Naive B cell (primary cell): ENCODE measurements at regions not wholly inside any gene's neighbourhood (a gene's known extent, or its start where the extent isn't known, plus 50 kb on each side); places are given as distances from the start of the nearest gene placed in this dataset.
"Not testable (repeated sequence)": the region's sequence is repeated elsewhere in the genome, so short reads cannot be mapped to it uniquely, and the experiment has no call there.

Source experiments
- ATAC-seq, 2 donors: fragments of 150-1000 bp; cut with Tn5 transposase; 2 replicates each; pipeline ENCODE4 v1.10.0; 2021; ENCODE audit warnings: low read depth in 2 of 2, mild to moderate bottlenecking in 2 of 2, moderate library complexity in 2 of 2
- DNase-seq: peaks from one replicate; pipeline ENCODE4 v3.0.0; 2022
- H3K27ac Mint-ChIP-seq, 6 donors: one replicate each; pipeline ENCODE4 v1.8.0; 2020 to 2022; ENCODE audit warnings: mild to moderate bottlenecking in 6 of 6, mixed read lengths in 6 of 6, moderate library complexity in 5 of 6, inconsistent platforms in 2 of 6
- H3K27me3 Mint-ChIP-seq, 3 donors: one replicate each; pipeline ENCODE4 v1.8.0; 2021 to 2022; ENCODE audit warnings: mixed read lengths in 3 of 3, mild to moderate bottlenecking in 1 of 3
- H3K36me3 Mint-ChIP-seq, 2 donors: one replicate each; pipeline ENCODE4 v1.8.0; 2020 to 2022; ENCODE audit warnings: mixed read lengths in 2 of 2, inconsistent platforms in 1 of 2, mild to moderate bottlenecking in 1 of 2
- H3K4me1 Mint-ChIP-seq, 3 donors: one replicate each; pipeline ENCODE4 v1.8.0; 2020 to 2022; ENCODE audit warnings: mixed read lengths in 3 of 3, inconsistent platforms in 1 of 3, mild to moderate bottlenecking in 1 of 3, moderate library complexity in 1 of 3
- H3K4me3 Mint-ChIP-seq, 8 donors: one replicate each; pipeline ENCODE4 v1.8.0; 2020 to 2022; ENCODE audit warnings: mild to moderate bottlenecking in 8 of 8, mixed read lengths in 8 of 8, moderate library complexity in 8 of 8, inconsistent platforms in 2 of 8
- H3K9me3 Mint-ChIP-seq, 7 donors: one replicate each; pipeline ENCODE4 v1.8.0; 2020 to 2022; ENCODE audit warnings: mixed read lengths in 7 of 7, mild to moderate bottlenecking in 5 of 7, inconsistent platforms in 2 of 7, moderate library complexity in 1 of 7

DNA sequence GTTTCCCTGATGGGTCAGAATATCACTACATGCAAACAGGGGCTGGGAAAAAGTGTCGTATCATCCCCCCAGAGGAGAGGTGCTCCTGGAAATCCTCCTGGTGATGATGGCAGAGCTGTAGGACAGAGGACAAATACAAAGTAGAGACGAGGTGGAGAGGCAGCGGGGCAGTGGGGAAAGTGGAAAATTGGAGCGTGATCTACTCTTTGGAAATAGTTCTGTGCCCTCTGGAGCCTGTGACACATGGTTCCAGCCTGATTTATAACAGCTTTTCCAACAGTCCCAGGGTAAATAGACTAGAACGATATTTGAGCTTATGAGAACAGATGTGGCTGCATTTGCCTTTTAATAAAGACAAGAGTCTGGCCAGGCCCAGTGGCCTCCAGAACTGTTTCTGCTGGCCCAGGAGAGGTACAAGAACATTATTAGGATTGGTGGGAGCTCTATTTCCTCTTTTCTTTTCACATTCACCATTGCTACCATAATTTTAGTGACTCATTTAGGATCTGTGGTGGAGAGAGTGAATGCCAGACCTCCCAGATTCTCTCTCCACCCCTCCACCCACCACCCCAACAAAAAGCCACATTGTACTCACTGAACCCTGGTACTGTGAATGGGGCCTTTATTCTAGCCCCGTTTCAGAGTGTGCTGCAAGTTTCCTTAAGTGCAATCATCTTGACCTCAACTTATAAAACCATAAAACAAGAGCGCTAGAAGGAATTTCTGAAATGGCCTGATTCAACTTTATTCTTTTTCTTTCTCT is 78.3 kb downstream of the BTBD3 start:
- no peak for ATAC-seq
- Mint-ChIP-seq H3K9me3 (no peaks in the 10 kb centered on the region), H3K27me3 (no peaks in the 10 kb centered on the region), H3K4me1 (peaks cover 0 to 3% (median 0%) of the 10 kb centered on the region in 3 donors), H3K36me3 (no peaks in the 10 kb centered on the region), H3K4me3 (no peak overlapping the region), H3K27ac (no peak overlapping the region)
- no peak for DNase-seq

DNA sequence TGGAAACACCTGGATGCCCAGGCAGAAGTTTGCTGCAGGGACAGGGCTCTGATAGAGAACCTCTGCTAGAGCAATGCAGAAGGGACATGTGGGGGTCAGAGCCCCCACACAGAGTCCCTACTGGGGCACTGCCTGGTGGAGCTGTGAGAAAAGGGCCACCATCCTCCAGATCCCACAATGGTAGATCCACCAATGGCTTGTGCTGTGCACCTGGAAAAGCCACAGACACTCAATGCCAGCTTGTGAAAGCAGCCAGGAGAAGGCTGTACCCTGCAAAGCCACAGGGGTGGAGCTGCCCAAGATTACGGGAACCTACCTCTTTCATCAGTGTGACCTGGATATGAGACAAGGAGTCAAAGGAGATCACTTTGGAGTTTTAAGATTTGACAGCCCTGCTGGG is 87.1 kb downstream of the BTBD3 start:
- H3K4me1 Mint-ChIP-seq, H3K4me3 Mint-ChIP-seq, H3K36me3 Mint-ChIP-seq, H3K27ac Mint-ChIP-seq, DNase-seq, ATAC-seq, H3K9me3 Mint-ChIP-seq: not testable (repeated sequence)
- H3K27me3 Mint-ChIP-seq: peaks cover 7 to 16% (median 8%) of the 10 kb centered on the region in 3 donors

DNA sequence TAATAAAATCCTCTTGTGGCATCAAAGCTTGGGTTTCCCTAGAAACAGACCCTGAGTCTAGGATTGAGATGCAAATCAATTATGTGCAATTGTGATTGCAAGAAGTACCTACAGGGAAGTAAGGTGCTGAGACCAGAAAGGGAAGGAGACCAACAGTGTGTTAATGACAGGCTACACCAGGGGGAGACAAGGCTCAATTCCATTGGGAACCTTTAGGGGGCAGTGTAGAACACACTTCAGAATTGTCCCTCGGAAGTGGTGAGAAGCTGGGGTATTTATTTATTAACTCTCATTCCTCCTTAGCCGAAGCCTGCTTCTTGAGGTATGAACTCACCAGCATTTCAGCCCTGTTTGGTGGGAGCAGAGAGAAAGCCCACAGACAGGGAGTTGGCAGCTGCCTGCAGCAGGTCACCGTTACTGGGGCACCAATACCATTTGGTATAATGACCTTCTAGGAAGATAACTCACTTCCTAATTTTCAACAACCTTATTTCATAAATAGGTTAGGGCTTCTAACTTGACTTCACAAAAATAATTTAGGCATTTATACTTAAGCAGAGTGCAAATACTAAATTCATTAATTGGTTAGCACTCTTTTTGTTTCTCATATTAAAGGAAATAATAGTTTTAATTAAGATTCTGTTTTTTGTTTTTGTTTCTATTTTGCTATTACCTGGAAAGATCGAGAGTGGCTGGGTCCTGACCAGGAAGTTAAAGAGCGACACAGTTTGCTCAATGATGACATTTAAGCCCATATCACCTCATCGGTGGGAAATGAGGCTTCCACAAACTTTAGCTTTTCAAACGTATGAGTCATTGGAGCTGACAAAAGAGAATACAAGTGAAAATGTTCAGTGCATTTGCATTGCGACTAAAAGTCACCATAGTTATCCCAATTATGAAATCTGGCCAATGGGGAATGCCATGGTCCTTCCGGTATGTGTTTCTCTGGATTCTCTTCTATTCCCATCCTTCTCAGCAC is 94.8 kb downstream of the BTBD3 start:
- Mint-ChIP-seq H3K36me3 (no peaks in the 10 kb centered on the region), H3K27me3 (no peaks in the 10 kb centered on the region), H3K9me3 (no peaks in the 10 kb centered on the region), H3K4me1 (peaks cover 3 to 18% (median 11%) of the 10 kb centered on the region in 3 donors), H3K4me3 (peak overlapping the region in 3 of 8 donors; percentile 32 to 76 (median 65)), H3K27ac (no peak overlapping the region)
- ATAC-seq: peak; percentile 70 to 82
- peak; percentile 49 for DNase-seq

DNA sequence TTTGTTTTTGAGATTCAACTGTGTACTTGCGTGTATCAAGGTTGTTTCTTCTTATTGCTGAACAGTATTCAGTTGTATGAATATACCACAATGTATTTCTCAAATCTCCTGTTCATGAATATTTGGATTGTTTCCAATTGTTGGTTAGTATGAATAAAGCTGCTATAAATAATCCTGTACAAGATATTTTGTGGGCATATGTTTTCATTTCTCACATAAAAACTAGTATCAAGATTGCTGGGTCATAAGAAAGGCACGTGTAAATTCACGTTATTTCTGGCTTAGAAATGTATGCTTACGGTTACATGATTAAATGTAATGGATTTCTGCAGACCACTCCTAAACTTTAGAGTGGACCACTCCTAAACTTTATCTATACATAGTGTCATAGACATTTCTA is 96.6 kb downstream of the BTBD3 start:
- Mint-ChIP-seq H3K4me1 (peaks cover 3 to 18% (median 11%) of the 10 kb centered on the region in 3 donors), H3K36me3 (no peaks in the 10 kb centered on the region), H3K4me3 (no peak overlapping the region), H3K9me3 (no peaks in the 10 kb centered on the region), H3K27ac (no peak overlapping the region), H3K27me3 (no peaks in the 10 kb centered on the region)
- DNase-seq: no peak
- no peak for ATAC-seq

DNA sequence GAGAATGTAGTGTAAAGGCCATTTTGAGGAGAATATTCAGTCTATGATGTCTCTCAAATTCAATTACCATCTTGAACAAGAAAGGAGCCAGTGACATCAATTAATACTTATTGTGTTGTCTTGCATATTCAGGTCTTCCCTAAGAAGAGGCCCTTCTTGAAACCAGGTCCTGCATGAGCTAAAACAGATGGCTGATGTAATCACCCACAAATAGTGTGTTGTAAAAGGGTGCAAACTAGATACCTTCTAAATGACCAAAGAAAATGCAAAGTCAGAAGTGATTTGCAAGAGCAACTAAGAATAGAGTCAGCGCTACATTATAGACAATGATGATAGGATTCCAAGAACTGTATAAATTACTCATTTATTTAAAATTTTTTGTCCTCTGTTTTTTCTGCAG is 97.0 kb downstream of the BTBD3 start:
- Mint-ChIP-seq H3K4me1 (peaks cover 3 to 18% (median 11%) of the 10 kb centered on the region in 3 donors), H3K9me3 (no peaks in the 10 kb centered on the region), H3K4me3 (no peak overlapping the region), H3K27ac (no peak overlapping the region), H3K27me3 (no peaks in the 10 kb centered on the region), H3K36me3 (no peaks in the 10 kb centered on the region)
- DNase-seq: no peak
- no peak for ATAC-seq

DNA sequence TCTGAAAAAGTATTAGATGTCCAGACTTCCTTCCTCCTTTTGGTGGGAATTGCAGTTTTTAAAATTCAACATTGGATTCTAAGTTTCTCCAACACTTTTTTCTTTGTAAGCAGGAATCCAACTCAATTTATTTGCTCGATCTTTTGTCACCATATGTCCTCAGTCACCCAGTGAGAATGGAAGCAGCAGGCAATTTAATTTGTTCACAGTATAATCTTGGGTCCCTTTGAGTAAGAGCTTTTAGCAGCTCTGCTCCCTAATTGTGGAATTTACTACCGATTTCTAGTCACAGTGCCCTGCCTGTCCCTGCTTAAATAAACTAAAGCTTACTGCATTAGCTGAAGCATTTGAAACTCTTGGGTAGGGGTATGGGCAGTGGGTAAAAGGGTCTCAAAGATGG is 98.6 kb downstream of the BTBD3 start:
- DNase-seq (no peak), ATAC-seq (no peak)
- Mint-ChIP-seq H3K36me3 (no peaks in the 10 kb centered on the region), H3K9me3 (no peaks in the 10 kb centered on the region), H3K27ac (no peak overlapping the region), H3K4me3 (no peak overlapping the region), H3K27me3 (no peaks in the 10 kb centered on the region), H3K4me1 (peaks cover 7 to 26% (median 19%) of the 10 kb centered on the region in 3 donors)

DNA sequence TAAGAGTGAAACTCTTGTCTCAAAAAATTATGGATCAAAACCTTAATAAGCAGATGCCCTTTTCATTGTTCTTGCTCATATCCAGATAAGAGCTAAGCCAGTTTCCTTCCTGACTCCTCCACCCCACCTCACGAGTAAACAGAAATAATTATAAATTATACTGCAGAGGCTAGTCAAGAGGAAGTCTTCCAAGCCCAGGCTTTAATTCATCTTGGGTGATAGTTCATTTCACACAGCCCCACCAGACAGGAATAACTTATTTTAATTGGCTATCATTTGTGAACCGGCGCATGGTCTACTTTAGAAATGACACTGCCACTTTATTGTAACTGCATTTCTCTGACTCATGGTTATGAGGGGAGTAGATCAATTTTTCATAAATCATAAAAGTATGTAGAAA is 102.0 kb downstream of the BTBD3 start:
- DNase-seq (no peak), ATAC-seq (no peak)
- no peak overlapping the region for H3K4me3 Mint-ChIP-seq
- H3K4me1 Mint-ChIP-seq: peaks cover 23 to 35% (median 34%) of the 10 kb centered on the region in 3 donors
- no peak overlapping the region for H3K27ac Mint-ChIP-seq
- H3K9me3 Mint-ChIP-seq: peaks cover 0 to 1% (median 0%) of the 10 kb centered on the region in 7 donors
- H3K27me3 Mint-ChIP-seq: no peaks in the 10 kb centered on the region
- H3K36me3 Mint-ChIP-seq: no peaks in the 10 kb centered on the region

DNA sequence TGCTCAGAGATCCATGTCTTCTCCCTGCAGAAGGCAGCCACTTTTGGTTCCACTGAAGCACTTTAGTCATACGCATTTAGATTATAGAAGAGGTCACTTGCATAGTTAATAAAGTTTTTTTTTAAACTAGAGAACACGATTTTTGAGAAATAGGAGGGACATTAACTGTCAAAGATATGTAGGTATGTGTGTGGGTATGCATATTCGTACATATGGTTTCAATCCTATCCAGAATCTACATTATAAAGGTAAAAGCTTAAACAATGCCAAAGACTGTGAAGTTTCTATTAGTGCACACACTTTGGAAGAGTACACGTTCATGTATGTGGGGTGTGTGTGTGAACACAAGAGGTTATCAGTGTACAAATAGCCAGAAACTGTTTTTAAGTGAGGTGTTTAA is 103.2 kb downstream of the BTBD3 start:
- no peaks in the 10 kb centered on the region for H3K27me3 Mint-ChIP-seq
- no peak overlapping the region for H3K27ac Mint-ChIP-seq
- H3K36me3 Mint-ChIP-seq: no peaks in the 10 kb centered on the region
- H3K9me3 Mint-ChIP-seq: peaks cover 0 to 1% (median 0%) of the 10 kb centered on the region in 7 donors
- ATAC-seq: no peak
- H3K4me3 Mint-ChIP-seq: no peak overlapping the region
- H3K4me1 Mint-ChIP-seq: peaks cover 24 to 35% (median 34%) of the 10 kb centered on the region in 3 donors
- DNase-seq: no peak

DNA sequence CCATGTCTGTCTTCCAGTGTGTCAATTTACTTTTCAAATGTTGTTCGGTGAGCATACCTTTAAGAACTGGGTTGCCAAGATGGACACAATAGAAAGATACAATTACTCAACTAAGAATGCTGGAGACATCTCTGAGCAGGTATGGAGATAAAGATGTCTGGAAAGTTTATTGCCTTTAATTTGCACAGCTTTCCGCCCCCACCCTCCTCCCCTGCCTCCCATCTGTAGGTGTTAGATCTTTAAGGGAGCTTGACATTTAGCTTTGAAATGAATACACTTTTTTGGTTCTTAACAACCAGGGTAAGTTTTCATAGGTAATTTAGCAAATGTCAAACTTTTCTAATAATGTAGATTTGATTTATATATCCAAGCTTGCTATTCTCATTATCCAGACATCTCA is 104.4 kb downstream of the BTBD3 start:
- no peak overlapping the region for H3K4me3 Mint-ChIP-seq
- no peak for ATAC-seq

DNA sequence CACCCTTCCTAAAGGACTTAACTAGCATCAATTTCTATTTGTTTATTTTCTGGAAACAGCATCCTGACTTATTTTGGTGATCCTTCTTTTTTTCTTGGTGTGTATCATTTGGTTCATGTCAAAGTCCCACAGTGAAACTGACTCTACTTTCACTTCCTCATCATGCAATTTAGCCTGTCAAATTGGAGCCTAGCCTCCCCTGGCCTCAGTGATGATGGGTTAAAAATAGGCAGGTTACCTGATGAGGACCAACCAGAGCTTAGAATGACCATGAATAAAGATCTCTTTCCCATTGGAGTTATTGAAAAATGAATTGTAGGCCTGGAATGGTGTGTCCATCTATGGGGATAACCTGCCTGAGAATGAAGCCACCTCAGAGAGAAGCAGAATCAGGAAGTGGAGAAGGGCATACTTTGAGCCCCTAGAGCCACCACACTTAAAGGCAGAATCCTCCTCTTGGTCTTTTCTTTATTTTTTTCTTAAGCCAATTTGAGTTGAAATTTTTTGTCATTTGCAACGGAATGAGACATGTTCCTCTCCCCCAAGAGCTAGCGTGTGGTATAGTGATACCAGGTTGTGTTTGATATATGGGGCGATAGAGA is 105.6 kb downstream of the BTBD3 start:
- Mint-ChIP-seq H3K36me3 (no peaks in the 10 kb centered on the region), H3K4me3 (peak overlapping the region in 3 of 8 donors; percentile 20 to 57 (median 25)), H3K4me1 (peaks cover 24 to 36% (median 34%) of the 10 kb centered on the region in 3 donors), H3K27me3 (no peaks in the 10 kb centered on the region), H3K9me3 (peaks cover 0 to 1% (median 0%) of the 10 kb centered on the region in 7 donors), H3K27ac (peak overlapping the region; percentile 10 to 72 (median 47))
- ATAC-seq (peak; percentile 71 to 91), DNase-seq (peak; percentile 35)

More for the DNA sequence above, 104.4 kb downstream of the BTBD3 start:
- DNase-seq: no peak
- H3K27ac Mint-ChIP-seq: peak overlapping the region in 1 of 6 donors; percentile 68
- no peaks in the 10 kb centered on the region for H3K36me3 Mint-ChIP-seq
- no peaks in the 10 kb centered on the region for H3K27me3 Mint-ChIP-seq
- peaks cover 24 to 36% (median 34%) of the 10 kb centered on the region in 3 donors for H3K4me1 Mint-ChIP-seq
- peaks cover 0 to 1% (median 0%) of the 10 kb centered on the region in 7 donors for H3K9me3 Mint-ChIP-seq

DNA sequence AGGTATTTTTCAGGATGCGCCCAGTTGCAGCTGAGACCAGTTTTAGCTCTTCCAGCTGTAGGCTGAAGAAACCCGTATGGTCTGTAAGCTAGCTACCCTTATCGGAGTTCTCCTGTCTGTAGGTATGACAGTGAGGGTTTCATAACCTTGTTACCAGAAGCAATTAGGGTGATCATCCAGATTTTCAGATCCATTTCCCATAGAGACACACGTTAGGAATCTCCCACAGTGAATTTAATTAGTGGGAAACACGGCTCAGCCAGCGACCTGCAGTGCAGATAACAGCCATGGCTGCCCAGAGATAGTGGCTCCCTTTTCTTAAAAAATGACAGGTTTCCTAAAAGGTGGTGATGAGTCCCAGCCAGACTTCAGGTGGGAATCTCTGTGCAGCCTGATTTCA is 111.1 kb downstream of the BTBD3 start:
- Mint-ChIP-seq H3K36me3 (no peaks in the 10 kb centered on the region), H3K9me3 (peaks cover 0 to 2% (median 0%) of the 10 kb centered on the region in 7 donors), H3K27ac (no peak overlapping the region), H3K4me1 (peaks cover 5 to 9% (median 8%) of the 10 kb centered on the region in 3 donors), H3K27me3 (no peaks in the 10 kb centered on the region), H3K4me3 (no peak overlapping the region)
- DNase-seq: no peak
- ATAC-seq: no peak

DNA sequence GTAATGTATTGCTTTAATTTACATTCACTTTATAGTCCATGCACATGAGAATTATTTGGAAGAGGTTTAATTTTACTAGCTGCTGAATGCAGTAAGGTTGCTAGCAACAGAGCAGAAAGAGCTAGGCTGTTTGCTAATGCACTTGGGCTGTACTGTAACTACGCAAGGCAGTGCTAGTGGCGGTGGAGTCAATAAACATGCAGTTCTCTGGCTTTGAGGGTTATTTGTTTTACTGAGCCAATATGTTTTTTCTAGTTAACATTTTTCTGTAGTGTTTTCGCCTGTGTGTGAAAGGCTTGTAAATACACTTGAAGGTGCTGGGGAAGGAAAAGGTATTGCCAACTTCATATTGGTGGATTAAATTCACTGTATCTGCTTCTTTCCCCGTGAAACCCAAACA is 112.8 kb downstream of the BTBD3 start:
- H3K27ac Mint-ChIP-seq: no peak overlapping the region
- H3K27me3 Mint-ChIP-seq: no peaks in the 10 kb centered on the region
- no peak for ATAC-seq
- H3K4me3 Mint-ChIP-seq: no peak overlapping the region
- no peaks in the 10 kb centered on the region for H3K36me3 Mint-ChIP-seq
- H3K4me1 Mint-ChIP-seq: peaks cover 0 to 1% (median 0%) of the 10 kb centered on the region in 3 donors
- no peak for DNase-seq
- peaks cover 0 to 2% (median 0%) of the 10 kb centered on the region in 7 donors for H3K9me3 Mint-ChIP-seq

DNA sequence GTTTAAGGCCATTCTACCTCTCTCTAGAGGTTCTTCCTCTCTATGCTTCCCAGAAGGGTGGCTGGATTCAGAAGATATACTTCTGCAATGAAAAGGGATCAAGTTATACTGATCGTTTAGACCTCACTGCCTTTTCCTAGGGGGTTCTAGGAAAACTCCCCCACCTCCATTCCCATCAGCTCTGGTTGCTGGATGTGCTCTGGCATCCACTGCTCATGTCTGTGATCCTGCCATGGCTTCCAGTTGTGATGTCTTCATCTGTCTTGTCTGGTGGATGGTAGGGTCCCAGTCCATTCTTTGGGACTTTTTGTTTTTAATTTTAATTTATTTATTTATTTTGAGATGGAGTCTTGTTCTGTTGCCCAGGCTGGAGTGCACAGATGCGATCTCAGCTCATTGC is 118.4 kb downstream of the BTBD3 start:
- Mint-ChIP-seq H3K27ac (no peak overlapping the region), H3K4me1 (peaks cover 6 to 11% (median 8%) of the 10 kb centered on the region in 3 donors), H3K27me3 (no peaks in the 10 kb centered on the region), H3K36me3 (no peaks in the 10 kb centered on the region), H3K4me3 (no peak overlapping the region), H3K9me3 (peaks cover 0 to 2% (median 0%) of the 10 kb centered on the region in 7 donors)
- DNase-seq (no peak), ATAC-seq (no peak)
